ENCODE measurements at regions not wholly inside any gene's neighbourhood (a gene's known extent, or its start where the extent isn't known, plus 50 kb on each side); places are given as distances from the start of the nearest gene placed in this dataset.
A peak's percentile ranks its signal among the peaks of the same experiment; 100 is the strongest.

- DNase-seq (ENCODE audit: low read depth): no peak
Observed at GRCh38 chr7:31284106-31284505, 56.4 kb downstream of the NEUROD6 start.

- no peak for DNase-seq (ENCODE audit: low read depth)
Observed at GRCh38 chr7:31271641-31272405, 68.7 kb downstream of the NEUROD6 start.

- DNase-seq (ENCODE audit: low read depth): no peak
Observed at GRCh38 chr7:31267486-31267885, 73.0 kb downstream of the NEUROD6 start.

- no peak for DNase-seq (ENCODE audit: low read depth)
Observed at GRCh38 chr7:31263338-31263737, 77.2 kb downstream of the NEUROD6 start.

GRCh38 chr7:31261341-31261740 is 79.2 kb downstream of the NEUROD6 start:
- DNase-seq (ENCODE audit: low read depth): no peak

GRCh38 chr7:31260851-31261250 is 79.7 kb downstream of the NEUROD6 start:
- no peak for DNase-seq (ENCODE audit: low read depth)

- DNase-seq (ENCODE audit: low read depth): no peak
Observed at GRCh38 chr7:31258391-31258790, 82.1 kb downstream of the NEUROD6 start.

GRCh38 chr7:31256506-31256905 is 84.0 kb downstream of the NEUROD6 start:
- DNase-seq (ENCODE audit: low read depth): no peak

GRCh38 chr7:31254926-31255325 is 85.6 kb downstream of the NEUROD6 start:
- no peak for DNase-seq (ENCODE audit: low read depth)

- DNase-seq (ENCODE audit: low read depth): no peak
Observed at GRCh38 chr7:31253532-31253931, 87.0 kb downstream of the NEUROD6 start.

- DNase-seq (ENCODE audit: low read depth): no peak
Observed at GRCh38 chr7:31251441-31251840, 89.1 kb downstream of the NEUROD6 start.

- no peak for DNase-seq (ENCODE audit: low read depth)
Observed at GRCh38 chr7:31249671-31250070, 90.9 kb downstream of the NEUROD6 start.

- no peak for DNase-seq (ENCODE audit: low read depth)
Observed at GRCh38 chr7:31236868-31237267, 103.7 kb downstream of the NEUROD6 start.

- DNase-seq (ENCODE audit: low read depth): no peak
Observed at GRCh38 chr7:31234836-31235605, 105.5 kb downstream of the NEUROD6 start.

GRCh38 chr7:31228957-31229356 is 111.6 kb downstream of the NEUROD6 start:
- no peak for DNase-seq (ENCODE audit: low read depth)

GRCh38 chr7:31214751-31215150 is 125.8 kb downstream of the NEUROD6 start:
- no peak for DNase-seq (ENCODE audit: low read depth)

- DNase-seq (ENCODE audit: low read depth): no peak
Observed at GRCh38 chr7:31211281-31211680, 129.2 kb downstream of the NEUROD6 start.

GRCh38 chr7:31204071-31204470 is 136.5 kb downstream of the NEUROD6 start:
- DNase-seq (ENCODE audit: low read depth): no peak

GRCh38 chr7:31203551-31203950 is 137.0 kb downstream of the NEUROD6 start:
- no peak for DNase-seq (ENCODE audit: low read depth)

GRCh38 chr7:31202801-31203200 is 137.7 kb downstream of the NEUROD6 start:
- no peak for DNase-seq (ENCODE audit: low read depth)

GRCh38 chr7:31192986-31193385 is 140.9 kb downstream of the ADCYAP1R1 start:
- DNase-seq (ENCODE audit: low read depth): peak; percentile 2

GRCh38 chr7:31190906-31191305 is 138.8 kb downstream of the ADCYAP1R1 start:
- no peak for DNase-seq (ENCODE audit: low read depth)

- DNase-seq (ENCODE audit: low read depth): no peak
Observed at GRCh38 chr7:31186202-31186601, 134.1 kb downstream of the ADCYAP1R1 start.

GRCh38 chr7:31175672-31176071 is 123.6 kb downstream of the ADCYAP1R1 start:
- no peak for DNase-seq (ENCODE audit: low read depth)
